Peyer's patch (tissue), 4 donors: ENCODE measurements at regions not wholly inside any gene's neighbourhood (a gene's known extent, or its start where the extent isn't known, plus 50 kb on each side); places are given as distances from the start of the nearest gene placed in this dataset.

ENCODE experiments used
- POLR2A ChIP-seq, 2 donors: fragments of 450-650 bp; IDR thresholded peaks; one replicate each; pipeline ENCODE4 v1.5.1; 2017; ENCODE audit warnings: antibody characterized with exemption in 2 of 2, mild to moderate bottlenecking in 2 of 2, moderate library complexity in 2 of 2
- TF ChIP-seq, protein P1 (sequence below), 6 experiments: fragments of 450-650 bp in 4 of 6; fragments of 200-600 bp in 2 of 6; sonication (generic) in 1 of 6; IDR thresholded peaks; one replicate each; pipeline ENCODE4 v1.5.1; 2017 to 2019; ENCODE audit warnings: antibody characterized with exemption in 6 of 6, mild to moderate bottlenecking in 3 of 6, moderate library complexity in 1 of 6

DNA sequence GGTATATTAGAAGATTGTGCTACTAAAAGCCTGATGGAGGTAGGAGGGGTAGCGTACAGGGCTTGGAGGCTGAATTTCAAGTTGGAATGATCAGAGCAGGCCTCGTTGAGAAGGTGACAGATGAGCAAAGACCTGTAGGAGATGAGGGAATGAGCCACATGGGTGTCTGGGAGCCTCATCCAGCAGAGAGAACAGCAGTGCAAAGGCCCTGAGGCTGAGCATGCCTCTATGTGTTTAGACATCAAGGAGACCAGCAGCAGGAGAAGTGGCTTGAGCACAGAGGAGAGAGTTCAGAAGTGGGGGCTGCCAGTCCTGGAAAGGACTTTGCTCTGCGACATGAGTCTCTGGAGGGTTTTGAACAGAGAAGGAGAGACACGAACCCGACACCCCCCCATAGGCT lies 111.7 kb downstream of the TMEM130 start:
- TF ChIP-seq, protein P1, sequence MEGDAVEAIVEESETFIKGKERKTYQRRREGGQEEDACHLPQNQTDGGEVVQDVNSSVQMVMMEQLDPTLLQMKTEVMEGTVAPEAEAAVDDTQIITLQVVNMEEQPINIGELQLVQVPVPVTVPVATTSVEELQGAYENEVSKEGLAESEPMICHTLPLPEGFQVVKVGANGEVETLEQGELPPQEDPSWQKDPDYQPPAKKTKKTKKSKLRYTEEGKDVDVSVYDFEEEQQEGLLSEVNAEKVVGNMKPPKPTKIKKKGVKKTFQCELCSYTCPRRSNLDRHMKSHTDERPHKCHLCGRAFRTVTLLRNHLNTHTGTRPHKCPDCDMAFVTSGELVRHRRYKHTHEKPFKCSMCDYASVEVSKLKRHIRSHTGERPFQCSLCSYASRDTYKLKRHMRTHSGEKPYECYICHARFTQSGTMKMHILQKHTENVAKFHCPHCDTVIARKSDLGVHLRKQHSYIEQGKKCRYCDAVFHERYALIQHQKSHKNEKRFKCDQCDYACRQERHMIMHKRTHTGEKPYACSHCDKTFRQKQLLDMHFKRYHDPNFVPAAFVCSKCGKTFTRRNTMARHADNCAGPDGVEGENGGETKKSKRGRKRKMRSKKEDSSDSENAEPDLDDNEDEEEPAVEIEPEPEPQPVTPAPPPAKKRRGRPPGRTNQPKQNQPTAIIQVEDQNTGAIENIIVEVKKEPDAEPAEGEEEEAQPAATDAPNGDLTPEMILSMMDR (IDR thresholded peaks at IDR 0.05), result no peak
- no peak for TF ChIP-seq POLR2A (IDR thresholded peaks at IDR 0.05)
